ENCODE measurements at regions not wholly inside any gene's neighbourhood (a gene's known extent, or its start where the extent isn't known, plus 50 kb on each side); places are given as distances from the start of the nearest gene placed in this dataset.

DNA sequence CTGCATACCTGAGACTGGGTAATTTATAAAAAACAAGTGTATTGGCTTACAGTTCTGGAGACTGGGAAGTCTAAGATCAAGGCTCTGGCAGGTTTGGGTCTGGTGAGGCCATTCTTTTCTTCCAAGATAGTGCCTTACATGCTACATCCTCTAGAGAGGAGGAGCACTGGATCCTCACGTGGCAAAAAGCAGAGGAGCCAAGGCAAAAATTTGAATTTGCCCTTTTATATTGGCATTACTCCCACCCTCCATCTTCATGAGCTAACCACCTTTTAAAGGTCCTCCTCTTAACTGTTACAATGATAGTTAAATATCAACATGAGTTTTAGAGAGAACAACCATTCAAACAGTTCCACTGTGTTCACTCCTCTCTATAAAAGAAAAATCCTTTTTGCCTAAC is 286.3 kb upstream of the SEL1L start:
- DNase-seq (no peak), ATAC-seq (ENCODE audit: low read depth in 2 of 2) (no peak)
- Histone ChIP-seq H3K27me3 (ENCODE audit: control insufficient read depth, insufficient read depth, low read length) (no peaks in the 10 kb centered on the region), H3K36me3 (ENCODE audit: control insufficient read depth, insufficient read depth, low read length) (no peaks in the 10 kb centered on the region), H3K9me3 (ENCODE audit: control insufficient read depth in 2 of 2, low read length in 2 of 2) (no peaks in the 10 kb centered on the region), H3K4me1 (ENCODE audit: control insufficient read depth, insufficient read depth, low read length, poor library complexity, severe bottlenecking) (no peaks in the 10 kb centered on the region), H3K4me3 (ENCODE audit: low read depth, low read length) (no peak overlapping the region), H3K27ac (ENCODE audit: insufficient read depth, low read length, poor library complexity, severe bottlenecking) (no peak overlapping the region)
- Mint-ChIP-seq H3K27ac (no peak overlapping the region), H3K9me3 (peaks cover 0 to 8% (median 4%) of the 10 kb centered on the region in 7 donors), H3K4me1 (no peaks in the 10 kb centered on the region), H3K36me3 (no peaks in the 10 kb centered on the region), H3K4me3 (no peak overlapping the region), H3K27me3 (no peaks in the 10 kb centered on the region)

DNA sequence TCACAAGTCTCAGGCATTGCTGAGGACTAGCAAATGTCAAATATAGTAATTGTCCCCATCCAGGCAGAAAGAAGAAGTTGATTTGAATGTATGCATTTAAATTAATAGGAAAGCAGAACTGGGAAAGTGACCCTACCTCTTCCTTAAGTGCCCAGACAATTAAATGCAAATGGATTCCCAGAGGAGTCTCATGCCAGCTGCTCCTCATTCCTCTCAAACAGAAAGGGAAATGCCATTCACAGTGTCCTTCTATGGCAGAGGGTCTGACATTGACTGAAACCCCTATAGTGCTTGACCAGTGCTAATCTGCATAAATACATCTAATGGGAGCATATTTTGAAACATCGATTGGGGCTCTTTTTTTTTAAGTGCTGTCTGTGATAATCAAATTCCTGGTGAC is 292.4 kb upstream of the SEL1L start:
- ATAC-seq (ENCODE audit: low read depth in 2 of 2) = no peak
- H3K27ac Mint-ChIP-seq = no peak overlapping the region
- no peaks in the 10 kb centered on the region for H3K4me1 Mint-ChIP-seq
- Histone ChIP-seq H3K36me3 (ENCODE audit: control insufficient read depth, insufficient read depth, low read length) (no peaks in the 10 kb centered on the region), H3K4me1 (ENCODE audit: control insufficient read depth, insufficient read depth, low read length, poor library complexity, severe bottlenecking) (no peaks in the 10 kb centered on the region), H3K27ac (ENCODE audit: insufficient read depth, low read length, poor library complexity, severe bottlenecking) (no peak overlapping the region), H3K4me3 (ENCODE audit: low read depth, low read length) (no peak overlapping the region), H3K9me3 (ENCODE audit: control insufficient read depth in 2 of 2, low read length in 2 of 2) (no peaks in the 10 kb centered on the region), H3K27me3 (ENCODE audit: control insufficient read depth, insufficient read depth, low read length) (no peaks in the 10 kb centered on the region)
- no peaks in the 10 kb centered on the region for H3K36me3 Mint-ChIP-seq
- no peak for DNase-seq
- H3K4me3 Mint-ChIP-seq = no peak overlapping the region
- H3K9me3 Mint-ChIP-seq = peaks cover 1 to 12% (median 2%) of the 10 kb centered on the region in 7 donors
- no peaks in the 10 kb centered on the region for H3K27me3 Mint-ChIP-seq

DNA sequence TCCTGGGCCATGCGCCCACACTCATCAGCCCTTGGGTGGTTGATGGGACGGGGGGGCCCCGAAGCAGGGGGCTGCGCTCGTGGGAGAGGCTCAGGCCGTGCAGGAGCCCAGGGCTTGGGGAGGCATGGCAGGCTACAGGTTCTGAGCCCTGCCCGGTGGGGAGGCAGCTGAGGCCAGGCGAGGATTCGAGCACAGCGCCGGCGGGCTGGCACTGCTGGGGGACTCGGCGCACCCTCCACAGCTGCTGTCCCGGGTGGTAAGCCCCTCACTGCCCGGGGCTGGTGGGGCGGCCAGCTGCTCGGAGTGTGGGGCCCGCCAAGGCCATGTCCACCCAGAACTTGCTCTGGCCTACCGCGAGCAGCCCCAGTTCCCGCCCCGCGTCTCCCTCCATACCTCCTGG is 295.8 kb upstream of the SEL1L start:
- H3K27ac Mint-ChIP-seq = no peak overlapping the region
- Histone ChIP-seq H3K27ac (ENCODE audit: insufficient read depth, low read length, poor library complexity, severe bottlenecking) (no peak overlapping the region), H3K9me3 (ENCODE audit: control insufficient read depth in 2 of 2, low read length in 2 of 2) (no peaks in the 10 kb centered on the region), H3K27me3 (ENCODE audit: control insufficient read depth, insufficient read depth, low read length) (no peaks in the 10 kb centered on the region), H3K36me3 (ENCODE audit: control insufficient read depth, insufficient read depth, low read length) (no peaks in the 10 kb centered on the region), H3K4me1 (ENCODE audit: control insufficient read depth, insufficient read depth, low read length, poor library complexity, severe bottlenecking) (no peaks in the 10 kb centered on the region), H3K4me3 (ENCODE audit: low read depth, low read length) (no peak overlapping the region)
- ATAC-seq (ENCODE audit: low read depth in 2 of 2) (no peak), DNase-seq (no peak)
- H3K27me3 Mint-ChIP-seq = no peaks in the 10 kb centered on the region
- no peaks in the 10 kb centered on the region for H3K4me1 Mint-ChIP-seq
- peaks cover 0 to 13% (median 6%) of the 10 kb centered on the region in 7 donors for H3K9me3 Mint-ChIP-seq
- no peak overlapping the region for H3K4me3 Mint-ChIP-seq
- no peaks in the 10 kb centered on the region for H3K36me3 Mint-ChIP-seq

DNA sequence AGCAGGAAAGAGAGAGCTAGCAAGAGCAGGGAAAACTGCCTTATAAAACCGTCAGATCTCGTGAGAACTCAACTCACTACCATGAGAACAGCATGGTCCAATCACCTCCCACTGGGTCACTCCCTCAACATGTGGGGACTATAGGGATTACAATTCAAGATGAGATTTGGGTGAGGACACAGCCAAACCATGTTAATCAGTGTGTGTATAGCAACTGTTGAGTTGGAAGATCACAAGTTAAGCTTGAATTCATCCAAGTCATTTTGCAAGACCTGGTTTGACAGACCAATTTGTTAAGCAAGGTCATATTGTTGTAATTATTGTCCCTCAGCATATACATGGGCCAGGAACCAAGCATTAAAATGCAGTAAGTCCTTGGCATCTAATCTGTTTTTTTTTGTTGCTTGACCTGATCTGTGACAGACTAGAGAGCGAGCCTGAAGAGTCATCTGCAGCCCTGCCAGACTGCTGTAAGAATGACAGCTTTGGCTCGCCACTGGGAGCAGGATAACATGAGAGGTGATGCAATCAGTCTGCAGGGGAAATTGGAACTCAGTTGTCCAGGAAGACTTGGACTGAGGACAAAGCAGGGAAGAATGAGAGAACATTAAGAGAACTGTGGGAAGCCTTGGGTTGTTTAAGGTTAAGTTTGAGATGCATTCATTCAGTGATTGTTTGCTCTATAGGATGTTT is 297.6 kb upstream of the SEL1L start:
- Histone ChIP-seq H3K36me3 (ENCODE audit: control insufficient read depth, insufficient read depth, low read length) (no peaks in the 10 kb centered on the region), H3K27ac (ENCODE audit: insufficient read depth, low read length, poor library complexity, severe bottlenecking) (no peak overlapping the region), H3K9me3 (ENCODE audit: control insufficient read depth in 2 of 2, low read length in 2 of 2) (no peaks in the 10 kb centered on the region), H3K4me3 (ENCODE audit: low read depth, low read length) (no peak overlapping the region), H3K4me1 (ENCODE audit: control insufficient read depth, insufficient read depth, low read length, poor library complexity, severe bottlenecking) (no peaks in the 10 kb centered on the region), H3K27me3 (ENCODE audit: control insufficient read depth, insufficient read depth, low read length) (no peaks in the 10 kb centered on the region)
- no peak overlapping the region for H3K27ac Mint-ChIP-seq
- H3K9me3 Mint-ChIP-seq = peaks cover 0 to 21% (median 8%) of the 10 kb centered on the region in 7 donors
- H3K4me3 Mint-ChIP-seq = no peak overlapping the region
- H3K36me3 Mint-ChIP-seq = no peaks in the 10 kb centered on the region
- DNase-seq (no peak), ATAC-seq (ENCODE audit: low read depth in 2 of 2) (no peak)
- H3K27me3 Mint-ChIP-seq = no peaks in the 10 kb centered on the region
- H3K4me1 Mint-ChIP-seq = no peaks in the 10 kb centered on the region

DNA sequence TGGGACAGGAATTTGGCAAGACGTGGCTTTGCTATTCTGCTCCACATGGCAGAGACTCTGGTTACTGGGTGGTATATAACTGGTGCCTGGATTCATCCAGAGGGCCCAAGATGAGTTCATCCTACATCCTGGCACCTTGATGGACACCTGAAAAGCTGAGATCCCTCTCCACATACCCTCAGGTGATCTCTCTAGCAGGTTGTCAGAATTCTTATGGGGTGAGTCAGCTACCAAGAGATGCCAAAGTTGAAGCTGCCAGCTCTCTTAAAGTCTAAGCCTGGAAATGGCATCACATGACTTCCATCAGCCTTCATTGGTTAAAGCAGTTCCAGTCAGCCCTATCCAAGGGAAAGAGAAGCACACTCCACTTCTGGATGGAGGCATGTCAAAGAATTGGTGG is 300.7 kb upstream of the SEL1L start:
- no peaks in the 10 kb centered on the region for H3K27me3 ChIP-seq (ENCODE audit: control insufficient read depth, insufficient read depth, low read length)
- no peaks in the 10 kb centered on the region for H3K4me1 ChIP-seq (ENCODE audit: control insufficient read depth, insufficient read depth, low read length, poor library complexity, severe bottlenecking)
- Mint-ChIP-seq H3K27ac (no peak overlapping the region), H3K27me3 (no peaks in the 10 kb centered on the region), H3K4me1 (peaks cover 0 to 5% (median 0%) of the 10 kb centered on the region in 4 donors), H3K36me3 (no peaks in the 10 kb centered on the region), H3K9me3 (peaks cover 2 to 22% (median 12%) of the 10 kb centered on the region in 7 donors), H3K4me3 (no peak overlapping the region)
- no peak overlapping the region for H3K4me3 ChIP-seq (ENCODE audit: low read depth, low read length)
- H3K36me3 ChIP-seq (ENCODE audit: control insufficient read depth, insufficient read depth, low read length) = no peaks in the 10 kb centered on the region
- ATAC-seq (ENCODE audit: low read depth in 2 of 2) (no peak), DNase-seq (no peak)
- no peaks in the 10 kb centered on the region for H3K9me3 ChIP-seq (ENCODE audit: control insufficient read depth in 2 of 2, low read length in 2 of 2)
- H3K27ac ChIP-seq (ENCODE audit: insufficient read depth, low read length, poor library complexity, severe bottlenecking) = no peak overlapping the region

DNA sequence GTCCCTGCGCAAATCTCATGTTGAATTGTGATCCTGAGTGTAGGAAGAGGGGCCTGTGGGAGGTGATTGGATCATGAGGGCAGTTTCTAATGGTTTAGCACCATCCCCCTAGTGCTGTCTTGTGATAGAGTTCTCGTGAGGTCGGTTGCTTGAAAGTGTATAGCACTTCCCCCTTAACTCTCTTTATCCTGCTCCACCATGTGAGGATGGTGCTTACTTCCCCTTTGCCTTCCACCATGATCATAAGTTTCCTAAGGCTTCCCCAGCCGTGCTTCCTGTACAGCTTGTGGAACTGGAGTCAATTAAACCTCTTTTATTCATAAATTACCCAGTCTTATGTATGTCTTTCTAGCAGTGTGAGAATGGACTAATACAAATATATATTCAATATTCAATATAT is 303.7 kb upstream of the SEL1L start:
- H3K27ac ChIP-seq (ENCODE audit: insufficient read depth, low read length, poor library complexity, severe bottlenecking) = no peak overlapping the region
- Mint-ChIP-seq H3K4me3 (no peak overlapping the region), H3K4me1 (peaks cover 0 to 5% (median 0%) of the 10 kb centered on the region in 4 donors), H3K9me3 (peaks cover 4 to 22% (median 10%) of the 10 kb centered on the region in 7 donors), H3K36me3 (no peaks in the 10 kb centered on the region), H3K27me3 (no peaks in the 10 kb centered on the region), H3K27ac (no peak overlapping the region)
- no peak for ATAC-seq (ENCODE audit: low read depth in 2 of 2)
- no peaks in the 10 kb centered on the region for H3K9me3 ChIP-seq (ENCODE audit: control insufficient read depth in 2 of 2, low read length in 2 of 2)
- H3K27me3 ChIP-seq (ENCODE audit: control insufficient read depth, insufficient read depth, low read length) = no peaks in the 10 kb centered on the region
- no peak overlapping the region for H3K4me3 ChIP-seq (ENCODE audit: low read depth, low read length)
- H3K36me3 ChIP-seq (ENCODE audit: control insufficient read depth, insufficient read depth, low read length) = no peaks in the 10 kb centered on the region
- H3K4me1 ChIP-seq (ENCODE audit: control insufficient read depth, insufficient read depth, low read length, poor library complexity, severe bottlenecking) = no peaks in the 10 kb centered on the region
- no peak for DNase-seq

DNA sequence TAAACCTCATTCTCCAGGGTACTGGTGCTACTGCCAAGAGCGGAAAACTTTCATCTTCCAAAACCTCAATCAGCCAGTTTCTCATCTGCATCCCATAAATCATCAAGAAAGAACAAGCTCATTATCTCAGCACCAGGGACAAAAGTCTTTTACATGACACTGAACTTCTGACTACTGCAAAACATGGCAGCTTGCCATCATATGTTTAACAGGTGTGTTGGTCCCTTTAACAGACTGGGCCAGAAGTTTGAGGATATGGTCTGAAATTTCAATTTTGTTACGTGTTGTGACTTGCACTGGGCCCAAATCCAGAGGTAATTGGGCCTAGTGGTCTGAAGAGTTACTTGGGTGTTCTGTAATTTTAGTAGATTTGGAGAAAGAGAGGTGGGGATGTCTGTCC is 305.4 kb upstream of the SEL1L start:
- Mint-ChIP-seq H3K4me1 (peaks cover 0 to 5% (median 0%) of the 10 kb centered on the region in 4 donors), H3K4me3 (no peak overlapping the region), H3K27ac (no peak overlapping the region), H3K9me3 (peaks cover 4 to 22% (median 7%) of the 10 kb centered on the region in 7 donors), H3K36me3 (no peaks in the 10 kb centered on the region), H3K27me3 (no peaks in the 10 kb centered on the region)
- Histone ChIP-seq H3K9me3 (ENCODE audit: control insufficient read depth in 2 of 2, low read length in 2 of 2) (no peaks in the 10 kb centered on the region), H3K36me3 (ENCODE audit: control insufficient read depth, insufficient read depth, low read length) (no peaks in the 10 kb centered on the region), H3K4me1 (ENCODE audit: control insufficient read depth, insufficient read depth, low read length, poor library complexity, severe bottlenecking) (no peaks in the 10 kb centered on the region), H3K27ac (ENCODE audit: insufficient read depth, low read length, poor library complexity, severe bottlenecking) (no peak overlapping the region), H3K4me3 (ENCODE audit: low read depth, low read length) (no peak overlapping the region), H3K27me3 (ENCODE audit: control insufficient read depth, insufficient read depth, low read length) (no peaks in the 10 kb centered on the region)
- ATAC-seq (ENCODE audit: low read depth in 2 of 2) (no peak), DNase-seq (no peak)

DNA sequence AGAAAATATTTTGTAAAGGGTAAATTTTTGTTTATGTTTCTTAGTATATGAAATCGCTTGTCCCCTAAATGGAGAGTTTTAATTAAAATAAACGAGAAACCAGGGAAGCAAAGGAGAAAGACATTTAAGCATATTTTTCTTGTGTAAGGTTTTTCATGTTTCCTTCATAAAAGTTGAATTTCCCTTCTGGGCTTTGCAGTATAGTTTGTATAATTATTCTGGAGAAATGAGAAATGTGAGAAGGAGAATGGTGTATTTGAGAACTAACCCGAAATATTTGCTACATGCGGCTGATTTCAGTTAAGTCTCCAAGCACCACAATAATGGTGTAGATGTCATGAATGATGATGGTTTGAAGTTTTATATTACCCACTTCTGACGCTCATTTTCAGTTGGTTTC is 307.7 kb upstream of the SEL1L start:
- no peaks in the 10 kb centered on the region for H3K27me3 Mint-ChIP-seq
- H3K4me3 ChIP-seq (ENCODE audit: low read depth, low read length) = no peak overlapping the region
- no peaks in the 10 kb centered on the region for H3K36me3 ChIP-seq (ENCODE audit: control insufficient read depth, insufficient read depth, low read length)
- ATAC-seq (ENCODE audit: low read depth in 2 of 2) = no peak
- peaks cover 0 to 5% (median 0%) of the 10 kb centered on the region in 4 donors for H3K4me1 Mint-ChIP-seq
- no peak overlapping the region for H3K4me3 Mint-ChIP-seq
- no peaks in the 10 kb centered on the region for H3K27me3 ChIP-seq (ENCODE audit: control insufficient read depth, insufficient read depth, low read length)
- H3K36me3 Mint-ChIP-seq = no peaks in the 10 kb centered on the region
- no peak overlapping the region for H3K27ac ChIP-seq (ENCODE audit: insufficient read depth, low read length, poor library complexity, severe bottlenecking)
- no peaks in the 10 kb centered on the region for H3K4me1 ChIP-seq (ENCODE audit: control insufficient read depth, insufficient read depth, low read length, poor library complexity, severe bottlenecking)
- H3K9me3 Mint-ChIP-seq = peaks cover 4 to 19% (median 8%) of the 10 kb centered on the region in 7 donors
- DNase-seq = no peak
- H3K27ac Mint-ChIP-seq = no peak overlapping the region
- H3K9me3 ChIP-seq (ENCODE audit: control insufficient read depth in 2 of 2, low read length in 2 of 2) = no peaks in the 10 kb centered on the region
